ENCODE measurements at regions not wholly inside any gene's neighbourhood (a gene's known extent, or its start where the extent isn't known, plus 50 kb on each side); places are given as distances from the start of the nearest gene placed in this dataset.

- no peak for TF ChIP-seq CTCF (IDR thresholded peaks at IDR 0.05)
Observed at GRCh38 chr3:72652395-72652794, 195.8 kb downstream of the SHQ1 start.

GRCh38 chr3:72651498-72651897 is 196.7 kb downstream of the SHQ1 start:
- no peak for TF ChIP-seq CTCF (IDR thresholded peaks at IDR 0.05)

- no peak for TF ChIP-seq CTCF (IDR thresholded peaks at IDR 0.05)
Observed at GRCh38 chr3:72646263-72646662, 202.0 kb downstream of the SHQ1 start.

GRCh38 chr3:72641684-72642083 is 206.6 kb downstream of the SHQ1 start:
- no peak for TF ChIP-seq CTCF (IDR thresholded peaks at IDR 0.05)

- TF ChIP-seq CTCF (IDR thresholded peaks at IDR 0.05) = no peak
Observed at GRCh38 chr3:72641072-72641471, 207.2 kb downstream of the SHQ1 start.

- TF ChIP-seq CTCF (IDR thresholded peaks at IDR 0.05) = no peak
Observed at GRCh38 chr3:72636969-72637597, 211.2 kb downstream of the SHQ1 start.

- no peak for TF ChIP-seq CTCF (IDR thresholded peaks at IDR 0.05)
Observed at GRCh38 chr3:72635551-72635950, 212.7 kb downstream of the SHQ1 start.

- TF ChIP-seq CTCF (IDR thresholded peaks at IDR 0.05) = no peak
Observed at GRCh38 chr3:72634128-72634527, 214.1 kb downstream of the SHQ1 start.
